NCI-H226 (cell line): ENCODE measurements at regions not wholly inside any gene's neighbourhood (a gene's known extent, or its start where the extent isn't known, plus 50 kb on each side); places are given as distances from the start of the nearest gene placed in this dataset.

Experiments used
- DNase-seq: peaks from one replicate; pipeline ENCODE4 v3.0.0-alpha.2; 2015

DNA sequence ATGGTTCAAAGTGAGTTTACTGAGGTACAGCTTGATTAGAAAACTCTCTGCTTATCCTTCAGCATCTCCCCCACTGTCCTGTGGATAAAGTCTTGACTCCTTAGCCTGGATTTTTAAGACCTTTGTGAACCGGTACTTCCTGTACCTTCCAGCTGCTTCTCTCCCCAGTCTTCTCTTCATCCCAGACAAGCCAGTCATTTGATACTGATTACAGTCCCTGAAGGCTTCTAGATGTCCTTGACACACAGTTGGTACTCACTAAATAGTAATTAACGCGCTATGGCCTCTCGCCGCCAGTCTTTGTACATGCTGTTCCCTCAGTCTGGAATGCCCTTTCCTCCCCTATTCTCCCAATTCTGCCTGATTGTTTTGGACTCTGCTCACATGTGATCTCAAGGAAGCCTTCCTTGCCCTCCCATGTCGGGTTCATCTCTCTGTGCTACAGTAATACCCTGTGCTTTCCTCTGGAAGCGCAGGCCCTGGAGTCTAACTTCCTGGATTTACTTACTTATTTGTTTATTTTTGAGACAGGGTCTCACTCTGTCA is 50.6 kb upstream of the PTGR2 start:
- no peak for DNase-seq

DNA sequence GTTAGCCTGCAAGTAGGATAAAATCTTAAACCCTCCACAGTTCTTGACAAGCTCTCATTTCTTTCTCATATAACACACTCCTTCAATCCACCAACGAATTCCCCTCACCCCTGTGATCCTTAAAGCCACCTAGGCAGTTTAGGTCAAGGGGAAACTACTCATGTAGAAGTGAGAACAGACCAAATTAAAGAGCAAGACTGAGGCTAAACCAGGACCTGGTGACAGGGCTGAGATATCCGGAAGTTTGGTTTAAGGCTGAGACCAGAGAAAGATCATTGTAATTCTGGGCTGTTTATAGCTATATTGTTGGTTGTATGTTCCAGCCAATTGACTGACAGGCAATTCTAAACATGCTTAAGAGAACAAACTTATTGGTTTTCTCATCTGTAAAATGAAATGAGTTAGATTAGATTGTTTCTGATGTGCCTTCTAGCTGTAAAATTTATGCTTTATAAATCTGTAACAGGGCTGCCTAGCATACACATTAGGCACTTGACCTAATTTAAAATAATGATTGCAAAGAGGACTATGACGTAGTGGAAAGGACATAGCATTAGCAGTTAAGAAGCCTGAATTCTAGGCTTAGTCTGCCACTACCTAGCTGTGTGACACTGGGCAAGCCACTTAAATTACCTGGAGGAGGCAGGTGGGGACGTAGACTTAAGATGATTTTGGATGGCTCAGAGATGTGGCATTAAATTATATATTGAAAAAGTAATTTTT is 53.9 kb upstream of the PTGR2 start:
- no peak for DNase-seq

DNA sequence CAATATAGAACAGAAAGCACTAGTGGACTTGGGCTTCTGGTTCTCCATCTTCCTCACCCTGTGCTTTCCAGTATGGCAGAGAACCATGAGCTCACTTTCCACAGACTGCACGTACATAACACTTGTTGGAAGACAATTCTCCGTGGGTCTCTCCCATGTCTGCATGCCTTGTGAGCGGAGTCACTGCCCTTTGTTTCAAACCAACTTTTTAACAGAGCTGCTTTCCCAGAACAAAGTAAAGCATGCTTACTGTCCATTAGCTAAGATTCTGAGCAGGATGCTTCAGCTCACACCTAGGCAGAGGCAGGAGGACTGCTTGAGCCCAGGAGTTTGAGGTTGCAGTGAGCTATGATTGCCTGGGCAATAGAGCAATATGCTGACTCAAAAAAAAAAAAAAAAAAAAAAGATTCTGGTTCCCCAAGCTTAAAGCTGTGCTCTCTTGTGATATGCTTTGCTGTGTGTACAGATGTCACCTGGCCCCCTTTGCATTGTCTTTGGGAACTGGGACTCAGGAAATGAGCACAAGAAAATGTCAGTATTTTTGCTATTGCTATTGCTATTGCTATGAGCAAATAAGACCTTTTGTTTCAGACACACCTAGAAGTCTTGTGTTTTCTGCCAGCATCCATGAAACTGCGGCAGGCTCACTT is 54.6 kb upstream of the PTGR2 start:
- DNase-seq, result peak; percentile 60

DNA sequence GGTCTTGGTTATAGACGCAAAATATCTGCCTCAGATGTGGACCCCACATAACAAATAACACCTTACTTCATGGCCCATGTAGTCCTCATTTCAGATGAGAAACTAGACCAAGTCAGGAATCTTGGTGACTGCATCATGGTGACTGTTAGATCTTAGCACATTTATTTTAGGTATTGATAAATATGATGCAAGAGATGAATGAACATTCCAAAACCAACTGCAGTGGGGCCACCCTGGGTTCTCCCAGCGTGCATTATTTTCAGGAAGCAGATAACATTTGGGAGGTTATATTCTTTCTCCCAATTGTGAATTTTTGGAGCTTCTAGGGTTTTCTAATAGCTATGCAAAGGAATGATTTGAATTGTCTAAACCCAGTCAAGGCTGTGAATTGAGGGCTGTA is 55.2 kb upstream of the PTGR2 start:
- DNase-seq, result no peak

DNA sequence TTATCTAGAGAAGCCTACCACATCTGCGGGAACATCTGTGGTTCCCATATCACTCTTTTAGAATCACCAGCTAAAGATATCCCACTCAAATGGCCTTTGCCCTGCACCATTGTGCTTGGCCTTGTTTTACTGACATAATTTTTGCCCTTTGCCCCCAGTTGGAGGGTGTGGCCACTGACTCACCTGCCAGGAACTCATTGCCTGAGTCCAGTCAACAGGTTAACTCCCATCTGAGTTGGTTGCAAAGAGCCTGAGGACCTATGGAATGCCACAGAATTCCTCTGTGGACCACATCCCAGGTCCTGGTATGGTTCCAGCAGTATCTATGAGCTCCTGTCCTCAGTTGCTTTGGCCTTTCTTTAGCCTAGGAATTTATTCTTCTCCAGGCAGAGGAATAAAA is 55.7 kb upstream of the PTGR2 start:
- DNase-seq, result peak; percentile 94

DNA sequence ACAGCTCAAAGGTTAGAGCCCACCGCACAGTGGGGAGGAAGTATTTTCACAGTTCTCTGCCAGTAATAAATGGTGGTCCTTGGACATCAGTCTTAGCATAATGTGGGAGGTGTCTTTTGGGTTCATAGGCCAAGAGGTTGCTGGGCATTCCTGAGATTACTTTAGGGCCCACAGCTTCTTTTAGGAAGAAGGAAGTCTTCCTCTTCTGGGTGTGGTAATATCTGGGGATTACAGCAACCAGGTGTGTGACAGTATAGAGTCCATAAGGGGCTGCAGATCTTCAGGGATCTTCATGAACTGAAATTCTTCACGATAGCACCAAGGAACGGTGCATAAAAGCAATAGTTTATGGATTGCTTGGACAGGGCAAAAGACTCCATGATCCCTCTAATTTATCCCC is 56.2 kb upstream of the PTGR2 start:
- no peak for DNase-seq

DNA sequence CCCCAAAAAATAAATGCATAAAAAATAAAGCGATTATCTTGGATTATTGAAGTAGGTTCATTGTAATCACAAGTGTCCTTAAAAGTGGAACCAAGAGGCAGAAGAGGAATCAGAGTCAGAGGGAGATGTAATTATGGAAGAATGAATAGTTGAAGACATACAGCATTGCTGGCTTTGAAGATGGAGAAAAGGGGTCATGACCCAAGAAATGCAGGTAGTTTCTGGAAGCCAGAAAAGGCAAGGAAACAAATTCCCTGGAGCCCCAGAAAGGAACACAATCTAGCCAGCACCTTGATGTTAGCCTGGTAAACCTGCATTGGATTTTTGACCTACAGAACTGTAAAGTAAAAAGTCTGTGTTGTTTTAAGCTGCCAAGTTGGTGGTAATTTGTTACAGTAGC is 57.5 kb upstream of the PTGR2 start:
- DNase-seq, result no peak

DNA sequence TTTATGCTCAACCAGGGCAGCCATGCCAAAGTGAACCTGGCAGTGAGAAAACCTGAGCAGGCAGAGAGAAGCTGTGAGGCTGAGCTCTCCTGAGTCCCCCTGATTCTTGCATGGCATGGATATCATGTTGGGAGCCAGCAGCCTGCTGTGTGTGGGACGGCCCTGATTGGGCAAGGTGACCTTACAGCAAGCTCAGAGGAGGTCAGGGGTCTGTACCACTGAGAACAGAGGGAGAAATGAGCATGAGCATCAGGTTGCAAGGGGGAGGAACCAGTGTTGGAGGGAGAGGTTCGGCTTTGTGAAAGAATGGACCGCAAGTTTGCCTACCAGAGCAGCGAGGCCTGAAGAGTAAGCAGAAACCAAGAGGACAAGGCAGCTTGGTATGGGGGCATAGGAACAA is 59.1 kb upstream of the PTGR2 start:
- DNase-seq, result no peak

DNA sequence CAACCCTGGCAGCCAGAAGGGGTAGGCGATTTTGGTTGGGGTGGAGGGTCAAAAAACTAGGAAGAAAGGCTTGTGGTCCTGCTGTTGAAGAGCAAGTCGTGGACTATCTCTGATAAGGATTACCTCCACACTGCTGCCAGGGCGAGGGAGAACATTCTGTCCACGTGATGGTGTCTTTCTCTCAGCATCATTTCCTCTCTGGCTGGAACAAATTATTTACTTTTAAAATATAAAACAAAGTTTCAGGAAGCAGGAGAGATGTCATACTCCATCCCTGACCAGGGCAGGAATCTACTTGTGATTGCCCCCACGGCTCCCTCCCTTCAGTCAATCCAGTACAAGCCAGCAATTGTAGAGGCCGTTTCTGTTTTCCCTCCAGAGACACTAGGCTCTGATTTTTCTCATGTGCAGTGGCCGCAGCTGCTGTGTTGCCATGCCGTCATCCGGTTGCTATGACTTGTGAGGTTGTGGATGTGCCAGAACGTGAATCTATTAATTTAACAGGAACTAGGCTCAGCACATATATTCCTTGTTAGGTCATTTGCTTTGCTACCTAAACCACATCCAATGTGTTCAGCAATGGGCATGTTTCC is 61.5 kb upstream of the PTGR2 start:
- DNase-seq, result no peak

DNA sequence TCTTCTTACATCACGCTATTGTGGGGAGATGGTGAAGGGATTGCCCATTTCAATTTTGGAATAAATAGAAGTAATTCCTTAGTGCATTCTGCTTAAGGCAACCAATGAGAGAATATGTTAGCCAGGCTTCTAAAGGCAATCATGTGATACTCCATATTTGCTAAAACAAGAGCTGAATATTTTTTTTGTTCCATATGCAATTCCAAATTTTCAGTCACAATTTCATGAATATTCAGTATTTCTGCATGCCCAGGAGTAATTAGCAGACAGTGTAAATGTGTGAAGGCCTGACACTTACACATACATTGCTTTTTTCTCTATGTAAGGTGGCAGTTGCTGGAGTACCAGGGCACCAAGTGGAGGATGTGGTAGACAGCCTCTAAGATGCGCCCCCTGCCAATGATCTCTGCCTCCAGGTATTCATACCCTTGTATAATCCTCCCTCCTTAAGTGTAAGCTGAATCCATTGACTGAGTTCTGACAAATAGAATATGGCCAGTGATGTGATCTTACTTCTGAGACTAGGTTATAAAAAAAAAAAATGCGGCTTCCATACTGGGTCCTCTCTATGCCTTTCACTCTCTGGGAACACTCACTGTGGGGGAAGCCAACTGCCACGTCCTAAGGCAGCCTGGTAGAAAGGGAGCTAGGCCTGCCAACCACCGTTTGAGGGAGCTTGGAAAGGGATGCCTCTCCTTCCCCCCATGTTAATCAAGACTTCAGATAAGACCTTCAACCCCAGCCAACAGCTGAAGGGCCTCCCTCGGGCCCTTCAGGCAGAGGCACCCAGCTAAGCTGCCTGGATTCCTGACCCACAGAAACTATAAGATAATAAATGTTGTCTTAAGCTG is 62.7 kb upstream of the PTGR2 start:
- no peak for DNase-seq

DNA sequence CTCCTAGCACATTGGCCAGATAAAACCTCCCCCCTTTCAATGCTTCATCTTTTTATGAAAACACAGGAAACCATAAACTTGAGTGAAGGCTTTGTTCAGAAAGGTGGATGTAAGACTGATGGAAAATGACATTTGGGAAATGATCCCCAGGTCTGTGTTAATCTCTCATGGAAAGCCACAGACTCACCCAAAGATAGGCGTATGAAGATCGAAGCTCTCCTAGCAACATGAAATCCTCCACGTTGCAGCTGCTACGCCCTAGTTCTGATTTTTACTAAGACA is 63.4 kb upstream of the PTGR2 start:
- DNase-seq, result no peak

DNA sequence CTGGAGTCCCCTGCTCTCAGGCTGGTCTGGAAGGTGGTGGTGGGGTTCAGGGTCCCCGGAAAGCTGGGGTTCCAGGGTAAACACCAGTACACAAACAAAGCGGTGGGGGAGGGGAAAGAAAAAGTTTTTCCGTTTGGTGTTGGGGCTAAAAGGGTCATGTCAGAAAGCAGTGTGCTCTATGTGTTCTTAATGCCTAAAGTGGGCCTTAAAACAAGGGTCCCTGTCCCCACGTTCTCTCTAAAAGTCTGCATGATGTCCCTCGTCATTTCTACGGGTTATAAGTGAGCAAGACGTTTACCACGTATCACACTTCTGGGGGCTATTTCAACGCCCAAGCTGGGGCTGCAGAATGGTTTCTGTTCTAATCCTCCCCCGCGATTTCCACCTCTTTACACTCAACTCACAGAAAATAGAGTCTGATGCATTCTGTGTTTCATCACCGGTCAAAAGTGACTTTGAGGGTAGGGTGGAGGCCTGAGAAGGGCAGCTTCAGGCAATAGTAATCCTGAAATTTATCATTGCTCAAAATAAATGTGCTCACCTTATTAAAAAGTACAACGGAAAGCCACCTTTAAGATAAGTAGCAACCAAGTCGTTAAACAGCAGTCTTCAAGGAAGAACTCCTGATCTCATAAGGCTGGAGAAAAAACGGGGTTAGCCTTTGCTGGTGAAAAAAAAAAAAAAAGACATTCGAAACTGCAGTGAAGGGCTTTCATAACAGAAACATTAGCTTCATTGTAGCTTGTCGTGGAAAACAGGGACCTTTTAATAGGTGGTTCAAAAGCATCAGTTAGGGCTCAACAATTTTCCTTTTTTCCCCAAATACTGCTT is 63.9 kb upstream of the PTGR2 start:
- no peak for DNase-seq

DNA sequence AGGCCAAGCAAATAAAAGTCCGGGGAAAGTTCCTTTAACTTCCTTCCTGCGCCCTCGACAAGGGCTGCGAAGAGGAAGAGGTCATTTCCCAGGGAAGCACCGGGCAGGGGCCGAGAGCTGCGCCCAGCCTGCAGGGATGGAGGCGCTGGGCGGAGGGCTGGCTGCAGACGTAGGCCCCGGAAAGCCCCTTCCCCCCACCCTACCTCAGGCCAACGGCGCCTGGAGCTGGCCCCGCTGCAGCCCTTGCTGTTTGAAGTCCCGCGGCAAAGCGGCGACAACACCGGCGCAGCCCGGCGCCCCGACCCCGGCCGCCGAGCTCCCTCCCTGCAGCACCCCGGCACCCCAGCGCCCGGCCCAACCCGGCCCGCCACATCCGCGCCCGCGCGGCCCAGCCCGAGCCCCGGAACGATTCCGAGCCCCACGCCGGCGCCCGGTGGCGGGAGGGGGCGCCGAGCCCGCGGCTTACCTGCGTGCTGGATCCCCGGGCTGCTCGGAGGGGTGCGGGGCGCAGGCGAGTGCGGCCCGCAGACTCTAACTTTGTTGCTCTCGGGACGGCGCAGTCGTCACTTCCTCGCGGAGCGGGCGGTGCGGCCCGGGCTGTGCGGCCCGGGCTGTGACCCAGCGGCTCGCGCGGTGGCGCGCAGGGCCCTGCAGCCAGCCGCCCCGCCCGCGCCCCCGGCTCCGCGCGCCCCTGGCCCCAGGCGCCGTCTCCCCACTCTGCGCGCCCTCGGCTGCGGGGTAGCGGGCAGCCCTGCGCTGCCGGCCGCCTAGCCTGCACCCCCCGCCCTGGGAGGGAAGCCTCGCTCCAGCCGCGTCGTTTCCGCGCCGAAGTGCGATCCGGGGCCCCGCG is 64.8 kb upstream of the PTGR2 start:
- DNase-seq, result no peak

DNA sequence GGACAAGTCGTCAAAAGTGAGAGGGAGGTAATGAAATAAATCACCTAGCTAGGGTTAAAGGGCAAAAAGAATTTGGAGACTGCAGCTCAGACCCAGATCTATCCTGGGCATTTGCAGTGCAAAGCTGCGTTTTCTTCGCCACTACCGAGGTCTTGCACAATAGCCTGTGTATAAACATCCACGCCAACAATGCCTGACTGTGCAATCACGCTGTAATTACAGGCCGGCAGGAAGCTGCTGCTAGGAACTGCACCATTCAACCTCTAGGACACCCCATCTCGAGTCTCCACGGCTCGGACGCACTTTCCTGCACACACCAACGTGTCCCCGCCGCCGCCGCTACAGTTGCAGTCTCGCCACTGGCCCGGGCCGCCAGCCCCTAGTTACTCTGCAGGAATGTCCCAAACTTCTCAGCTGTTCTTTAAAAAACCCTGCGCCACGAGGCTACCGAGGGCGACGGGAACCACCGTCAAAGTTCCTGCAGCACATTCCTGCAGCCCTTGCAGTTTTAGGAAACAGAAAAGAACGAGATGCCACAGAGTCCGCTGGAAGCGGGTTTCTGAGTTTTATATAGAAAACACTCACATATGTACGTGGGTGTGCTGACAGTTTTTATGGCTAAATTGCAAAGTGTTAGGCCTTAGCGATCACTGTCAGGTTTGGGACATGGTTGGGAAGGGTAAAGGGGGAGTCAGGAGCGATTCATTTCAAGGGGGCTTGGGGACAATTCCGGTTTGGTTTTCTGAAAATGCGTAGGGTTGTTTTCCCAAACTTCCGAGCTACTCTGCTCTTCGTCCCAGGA is 65.6 kb upstream of the PTGR2 start:
- DNase-seq, result peak; percentile 82

DNA sequence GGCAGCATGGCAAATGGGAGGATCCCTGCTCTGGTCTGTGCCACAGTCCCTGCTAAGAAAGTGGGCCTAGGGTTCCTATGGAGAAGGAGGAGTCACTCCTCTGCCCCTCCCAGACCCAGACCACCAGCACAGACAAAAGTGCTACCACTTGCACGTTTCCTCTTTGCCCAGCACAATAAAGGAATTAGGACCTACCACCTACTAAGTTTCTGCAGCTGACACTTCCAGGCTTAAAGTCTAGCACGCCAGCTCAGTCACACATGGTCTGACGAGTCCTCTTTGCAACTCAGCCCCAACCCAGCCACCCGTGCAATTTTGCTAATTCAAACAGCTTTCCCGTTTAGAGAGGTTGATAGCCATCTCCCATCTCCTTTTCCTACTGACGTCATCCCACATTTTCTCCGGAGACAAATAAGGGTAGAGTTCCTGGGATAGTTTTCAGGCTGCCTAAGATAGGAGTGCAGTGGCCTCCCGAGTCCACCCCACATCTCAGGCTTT is 66.2 kb upstream of the PTGR2 start:
- DNase-seq, result peak; percentile 56

DNA sequence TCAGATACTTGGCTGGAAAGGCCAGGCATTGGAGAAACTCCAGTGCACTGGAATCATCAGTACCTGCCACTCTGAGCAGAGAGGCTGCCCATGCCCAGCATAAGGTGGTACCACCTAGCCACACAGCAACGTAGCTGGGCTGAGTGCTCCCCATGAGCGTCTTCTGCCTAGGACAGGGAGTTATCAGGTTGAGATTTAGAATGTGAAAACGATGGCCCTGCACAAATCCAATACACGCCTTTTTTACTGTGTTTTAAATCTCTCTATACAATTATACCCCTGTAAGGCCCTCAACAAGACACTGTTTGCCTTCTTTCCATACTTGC is 66.7 kb upstream of the PTGR2 start:
- no peak for DNase-seq

DNA sequence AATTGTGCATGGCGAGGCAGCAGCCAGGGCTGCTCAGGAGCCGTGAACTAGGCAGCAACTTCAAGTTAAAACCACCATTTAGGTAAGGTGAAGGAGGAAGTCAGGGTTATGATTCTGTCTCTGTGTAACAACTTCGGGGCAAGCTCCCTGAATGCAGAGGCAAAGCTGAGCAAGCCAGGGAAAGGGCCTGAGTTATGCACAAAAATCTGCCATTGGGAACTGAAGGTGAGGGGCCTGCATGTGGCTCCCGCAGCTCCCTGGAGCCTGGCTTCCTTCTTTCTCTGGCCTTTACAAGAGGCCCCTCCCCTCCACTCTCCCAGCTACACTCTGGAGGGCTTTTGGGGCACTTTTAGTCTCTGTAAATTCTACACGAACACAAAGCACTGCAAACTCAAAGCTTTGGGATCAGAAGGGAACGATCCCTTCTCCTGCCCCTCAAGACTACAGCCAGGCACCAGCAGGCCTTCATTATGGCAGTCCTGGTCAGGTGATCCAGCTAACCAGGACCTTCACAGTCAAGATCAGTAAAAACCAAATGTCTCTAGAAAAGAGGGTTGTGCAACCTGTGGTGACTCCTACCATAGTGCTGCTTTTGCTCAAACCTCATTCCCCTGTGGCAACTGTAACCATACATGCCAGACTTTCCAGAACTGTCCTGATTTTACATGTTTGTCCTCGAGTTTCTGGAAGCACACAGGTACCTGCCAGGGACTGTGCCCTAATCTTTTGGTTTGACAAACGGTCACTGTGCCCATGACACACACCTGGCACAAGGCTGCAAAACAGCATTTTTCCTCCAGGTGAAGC is 67.2 kb upstream of the PTGR2 start:
- no peak for DNase-seq

DNA sequence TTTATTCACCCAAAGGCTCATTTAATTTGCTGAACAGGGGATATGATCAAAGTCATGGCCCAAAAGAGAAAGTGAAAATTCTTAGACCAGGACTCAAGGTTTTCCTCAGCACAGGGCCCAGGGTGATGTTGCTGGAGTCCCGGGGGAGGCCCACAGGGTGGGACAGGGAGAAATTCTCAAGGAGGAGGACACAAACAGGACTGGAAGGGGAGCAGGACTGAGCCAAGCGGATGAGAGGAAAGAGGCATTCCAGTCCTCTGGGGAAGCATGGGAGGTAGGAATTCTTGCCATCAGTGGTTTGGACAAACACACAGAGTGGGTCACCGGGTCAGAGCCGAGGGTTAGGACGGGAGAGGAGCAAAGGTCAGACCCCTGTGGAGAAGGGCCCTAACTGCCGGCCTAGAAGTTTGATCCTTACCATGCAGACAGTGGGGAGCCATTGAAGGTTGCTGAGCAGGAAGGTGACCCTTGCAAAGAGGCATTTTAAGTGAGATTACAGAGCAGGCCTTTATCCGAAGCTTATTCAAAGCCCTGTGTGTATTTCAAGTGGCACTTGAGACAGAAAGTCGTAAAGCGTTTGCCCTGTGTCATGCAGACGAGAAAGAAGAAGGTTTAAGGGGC is 68.4 kb upstream of the PTGR2 start:
- DNase-seq, result no peak

DNA sequence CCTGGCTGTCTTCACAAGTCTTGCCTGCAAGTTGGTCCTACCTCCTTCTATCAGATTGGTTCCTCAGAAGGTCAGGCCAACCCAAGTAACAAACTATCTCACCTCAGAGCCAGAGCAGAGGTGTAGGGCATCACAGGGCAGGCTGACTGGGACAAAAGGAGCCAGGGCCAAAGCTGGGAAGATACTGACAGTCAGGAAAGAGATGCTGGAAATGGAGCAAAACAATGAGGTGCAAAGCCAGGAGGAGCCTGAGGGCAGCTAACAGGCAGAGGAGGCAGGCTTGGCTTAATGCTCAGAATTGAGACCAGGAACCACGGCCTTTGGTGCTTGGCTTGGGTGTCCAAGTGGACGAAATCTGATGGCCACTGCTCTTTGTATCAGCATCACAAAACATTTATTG is 68.4 kb upstream of the PNMA1 start:
- DNase-seq, result no peak
